NB4 (cell line): ENCODE measurements at regions not wholly inside any gene's neighbourhood (a gene's known extent, or its start where the extent isn't known, plus 50 kb on each side); places are given as distances from the start of the nearest gene placed in this dataset.
"Not testable (repeated sequence)": the region's sequence is repeated elsewhere in the genome, so short reads cannot be mapped to it uniquely, and the experiment has no call there.

Source experiments
- DNase-seq: peaks from one replicate; pipeline ENCODE4 v3.0.0; 2010; ENCODE audit warnings: low read depth
- H3K4me3 ChIP-seq: one replicate; pipeline ENCODE4 v1.5.1; 2011; ENCODE audit warnings: mild to moderate bottlenecking, low read depth, low read length, moderate library complexity
- MYC ChIP-seq: IDR thresholded peaks from 2 replicates; pipeline ENCODE4 v1.6.1; 2011; ENCODE audit warnings: low read depth, low read length
- POLR2A ChIP-seq: IDR thresholded peaks from 2 replicates; pipeline ENCODE4 v1.6.1; 2011; ENCODE audit warnings: mild to moderate bottlenecking; ENCODE audit not compliant: insufficient read length; ENCODE audit errors: extremely low read depth
- TF ChIP-seq, protein P1 (sequence below): IDR thresholded peaks from 2 replicates; pipeline ENCODE4 v1.6.1; 2011; ENCODE audit warnings: low read depth, low read length
- TF ChIP-seq, protein P2 (sequence below): IDR thresholded peaks from one replicate; pipeline ENCODE4 v1.5.1; 2012; ENCODE audit warnings: low read depth, low read length

DNA sequence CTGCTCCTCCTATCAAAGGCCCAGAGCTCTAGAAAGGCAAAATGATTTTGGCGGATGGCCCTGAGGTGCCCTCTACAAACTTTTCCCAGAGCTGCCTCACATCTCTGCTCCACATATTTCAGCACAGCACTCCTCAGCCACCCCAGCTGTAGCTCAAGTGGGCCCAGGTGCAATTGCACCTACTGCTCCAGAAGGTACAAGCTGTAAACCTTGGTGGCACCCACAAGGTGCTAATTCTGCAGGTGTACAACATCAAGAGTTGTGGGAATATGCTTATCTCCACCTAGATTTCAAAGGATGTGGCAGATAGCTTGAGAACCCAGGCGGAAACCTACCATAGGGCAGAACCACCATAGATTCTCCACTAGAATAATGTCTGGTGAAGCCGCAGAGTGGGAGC, 432.2 kb downstream of the TMEM232 start:
- H3K4me3 ChIP-seq: no peak overlapping the region
- TF ChIP-seq, protein P1, sequence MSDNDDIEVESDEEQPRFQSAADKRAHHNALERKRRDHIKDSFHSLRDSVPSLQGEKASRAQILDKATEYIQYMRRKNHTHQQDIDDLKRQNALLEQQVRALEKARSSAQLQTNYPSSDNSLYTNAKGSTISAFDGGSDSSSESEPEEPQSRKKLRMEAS: no peak
- TF ChIP-seq POLR2A (no peak), MYC (no peak)
- TF ChIP-seq, protein P2, sequence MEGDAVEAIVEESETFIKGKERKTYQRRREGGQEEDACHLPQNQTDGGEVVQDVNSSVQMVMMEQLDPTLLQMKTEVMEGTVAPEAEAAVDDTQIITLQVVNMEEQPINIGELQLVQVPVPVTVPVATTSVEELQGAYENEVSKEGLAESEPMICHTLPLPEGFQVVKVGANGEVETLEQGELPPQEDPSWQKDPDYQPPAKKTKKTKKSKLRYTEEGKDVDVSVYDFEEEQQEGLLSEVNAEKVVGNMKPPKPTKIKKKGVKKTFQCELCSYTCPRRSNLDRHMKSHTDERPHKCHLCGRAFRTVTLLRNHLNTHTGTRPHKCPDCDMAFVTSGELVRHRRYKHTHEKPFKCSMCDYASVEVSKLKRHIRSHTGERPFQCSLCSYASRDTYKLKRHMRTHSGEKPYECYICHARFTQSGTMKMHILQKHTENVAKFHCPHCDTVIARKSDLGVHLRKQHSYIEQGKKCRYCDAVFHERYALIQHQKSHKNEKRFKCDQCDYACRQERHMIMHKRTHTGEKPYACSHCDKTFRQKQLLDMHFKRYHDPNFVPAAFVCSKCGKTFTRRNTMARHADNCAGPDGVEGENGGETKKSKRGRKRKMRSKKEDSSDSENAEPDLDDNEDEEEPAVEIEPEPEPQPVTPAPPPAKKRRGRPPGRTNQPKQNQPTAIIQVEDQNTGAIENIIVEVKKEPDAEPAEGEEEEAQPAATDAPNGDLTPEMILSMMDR: no peak
- no peak for DNase-seq

DNA sequence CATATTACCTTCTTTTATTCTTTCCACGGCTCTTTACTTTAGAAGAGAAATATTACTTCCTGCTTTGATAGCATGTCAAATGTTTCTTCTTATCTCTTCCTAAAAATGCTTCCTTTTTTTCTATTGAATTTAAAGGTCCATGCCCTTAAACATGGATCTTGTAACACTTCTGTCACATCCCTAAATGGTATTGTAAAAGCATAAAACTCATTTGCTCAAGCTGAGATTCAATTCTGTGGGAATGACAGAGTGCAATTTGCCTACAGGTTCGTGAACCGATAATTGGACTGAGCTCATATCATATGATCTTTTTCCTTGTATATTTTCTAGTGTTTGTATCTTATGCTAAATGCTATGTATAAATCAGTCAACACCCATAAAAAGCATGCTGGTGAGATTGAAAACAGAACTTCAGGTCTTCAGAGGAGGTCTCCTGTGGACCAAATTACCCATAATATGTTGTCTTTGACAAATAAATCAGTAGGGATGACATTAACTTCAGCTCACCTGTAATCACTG, 429.3 kb downstream of the TMEM232 start:
- no peak overlapping the region for H3K4me3 ChIP-seq
- no peak for DNase-seq
- TF ChIP-seq, protein P2: no peak
- TF ChIP-seq, protein P1: no peak
- TF ChIP-seq POLR2A (no peak), MYC (no peak)

DNA sequence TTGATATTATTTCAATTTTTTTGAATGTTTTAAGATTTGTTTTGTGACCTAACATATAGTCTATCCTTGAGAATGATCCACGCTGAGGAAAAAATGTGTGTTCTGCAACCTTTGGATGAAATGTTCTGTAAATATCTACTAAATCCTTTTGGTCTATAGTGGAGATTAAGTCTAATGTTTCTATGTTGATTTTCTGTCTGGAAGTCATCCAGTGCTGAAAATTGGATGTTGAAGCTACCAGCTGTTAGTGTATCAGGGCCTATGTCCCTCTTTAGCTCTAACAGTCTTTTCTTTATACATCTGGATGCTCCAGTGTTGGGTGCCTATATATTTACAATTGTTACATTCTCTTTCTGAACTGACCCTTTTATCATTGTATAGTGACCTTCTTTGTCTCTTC, 422.3 kb downstream of the TMEM232 start:
- no peak for TF ChIP-seq MYC
- TF ChIP-seq, protein P2: no peak
- no peak for TF ChIP-seq POLR2A
- TF ChIP-seq, protein P1: no peak
- DNase-seq: no peak
- H3K4me3 ChIP-seq: no peak overlapping the region

DNA sequence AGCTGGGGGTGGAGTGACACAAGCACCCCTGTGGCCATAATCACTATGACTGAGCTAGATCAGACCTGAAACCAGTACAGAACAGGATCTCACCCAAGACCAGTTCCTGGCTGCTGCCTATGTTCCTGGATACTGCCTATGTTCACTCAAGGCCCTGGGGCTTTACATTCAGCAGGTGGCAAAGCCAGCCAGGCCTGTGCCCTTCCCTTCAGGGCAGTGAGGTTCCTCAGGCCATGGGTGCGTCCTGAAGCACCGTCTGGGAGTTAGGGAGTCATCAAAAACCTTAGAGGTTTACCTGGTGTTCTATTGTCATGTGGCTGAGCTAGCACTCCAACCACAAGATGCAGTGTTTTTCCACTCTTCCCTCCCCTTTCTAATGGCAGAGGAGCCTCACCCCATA, 419.8 kb downstream of the TMEM232 start:
- no peak for DNase-seq
- no peak overlapping the region for H3K4me3 ChIP-seq
- TF ChIP-seq, protein P2: no peak
- TF ChIP-seq MYC (no peak), POLR2A (no peak)
- TF ChIP-seq, protein P1: no peak

- DNase-seq: no peak
Measured at GRCh38 chr5:110309222-110309621, 417.2 kb downstream of the TMEM232 start.

GRCh38 chr5:110316566-110316965, 409.9 kb downstream of the TMEM232 start:
- not testable (repeated sequence) for DNase-seq, H3K4me3 ChIP-seq

More at GRCh38 chr5:110309222-110309621, 417.2 kb downstream of the TMEM232 start:
- no peak overlapping the region for H3K4me3 ChIP-seq
- TF ChIP-seq, protein P2: no peak
- TF ChIP-seq POLR2A (no peak), MYC (no peak)
- TF ChIP-seq, protein P1: no peak
